ENCODE measurements at regions not wholly inside any gene's neighbourhood (a gene's known extent, or its start where the extent isn't known, plus 50 kb on each side); places are given as distances from the start of the nearest gene placed in this dataset.

GRCh38 chr1:10906866-10907519 is 105.5 kb upstream of the TARDBP start:
- TF ChIP-seq, protein P1, sequence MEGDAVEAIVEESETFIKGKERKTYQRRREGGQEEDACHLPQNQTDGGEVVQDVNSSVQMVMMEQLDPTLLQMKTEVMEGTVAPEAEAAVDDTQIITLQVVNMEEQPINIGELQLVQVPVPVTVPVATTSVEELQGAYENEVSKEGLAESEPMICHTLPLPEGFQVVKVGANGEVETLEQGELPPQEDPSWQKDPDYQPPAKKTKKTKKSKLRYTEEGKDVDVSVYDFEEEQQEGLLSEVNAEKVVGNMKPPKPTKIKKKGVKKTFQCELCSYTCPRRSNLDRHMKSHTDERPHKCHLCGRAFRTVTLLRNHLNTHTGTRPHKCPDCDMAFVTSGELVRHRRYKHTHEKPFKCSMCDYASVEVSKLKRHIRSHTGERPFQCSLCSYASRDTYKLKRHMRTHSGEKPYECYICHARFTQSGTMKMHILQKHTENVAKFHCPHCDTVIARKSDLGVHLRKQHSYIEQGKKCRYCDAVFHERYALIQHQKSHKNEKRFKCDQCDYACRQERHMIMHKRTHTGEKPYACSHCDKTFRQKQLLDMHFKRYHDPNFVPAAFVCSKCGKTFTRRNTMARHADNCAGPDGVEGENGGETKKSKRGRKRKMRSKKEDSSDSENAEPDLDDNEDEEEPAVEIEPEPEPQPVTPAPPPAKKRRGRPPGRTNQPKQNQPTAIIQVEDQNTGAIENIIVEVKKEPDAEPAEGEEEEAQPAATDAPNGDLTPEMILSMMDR (IDR thresholded peaks at IDR 0.05; ENCODE audit: extremely low read depth in 1 of 2, insufficient read depth in 1 of 2, low read depth in 1 of 2, low read length in 2 of 2) = no peak
- no peak for TF ChIP-seq POLR2AphosphoS5 (IDR thresholded peaks at IDR 0.05; ENCODE audit: insufficient read depth, low read depth, low read length)
- no peak for TF ChIP-seq POLR2A (IDR thresholded peaks at IDR 0.05; ENCODE audit: low read depth, low read length)
